ENCODE measurements at regions not wholly inside any gene's neighbourhood (a gene's known extent, or its start where the extent isn't known, plus 50 kb on each side); places are given as distances from the start of the nearest gene placed in this dataset.
A peak's percentile ranks its signal among the peaks of the same experiment; 100 is the strongest.

DNA sequence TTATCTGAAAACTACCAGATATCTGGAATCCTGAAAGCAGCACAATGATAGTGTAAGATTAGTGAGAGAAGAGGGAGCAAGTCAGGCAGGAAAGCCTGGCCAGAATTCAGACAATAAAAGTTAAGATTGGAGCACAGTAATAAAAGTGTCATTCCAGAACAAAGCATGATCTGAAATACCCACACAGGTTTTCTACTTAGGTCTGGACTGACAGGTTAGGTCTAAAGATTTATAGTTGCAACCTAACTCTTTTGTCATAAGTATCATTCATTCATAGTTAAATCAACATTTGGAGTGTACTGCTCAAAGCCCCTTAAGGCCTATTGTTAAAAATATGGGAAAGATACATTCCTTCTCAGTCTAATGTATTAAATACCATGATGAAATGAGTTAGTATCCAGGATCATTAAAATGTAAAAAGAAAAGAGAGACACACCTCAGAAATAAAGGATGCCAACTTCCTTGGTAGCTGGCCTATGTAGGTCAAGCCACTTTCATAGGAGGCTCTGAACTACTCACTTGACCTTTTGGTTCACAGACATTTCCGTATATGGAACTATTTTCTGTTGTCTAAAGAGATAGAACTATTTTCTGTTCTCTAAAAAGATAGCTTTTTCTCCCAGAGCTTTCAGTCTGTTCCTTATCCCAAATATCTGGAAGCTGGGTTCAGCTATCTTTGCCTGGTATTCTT is 105.2 kb downstream of the FAS start:
- DNase-seq = no peak

DNA sequence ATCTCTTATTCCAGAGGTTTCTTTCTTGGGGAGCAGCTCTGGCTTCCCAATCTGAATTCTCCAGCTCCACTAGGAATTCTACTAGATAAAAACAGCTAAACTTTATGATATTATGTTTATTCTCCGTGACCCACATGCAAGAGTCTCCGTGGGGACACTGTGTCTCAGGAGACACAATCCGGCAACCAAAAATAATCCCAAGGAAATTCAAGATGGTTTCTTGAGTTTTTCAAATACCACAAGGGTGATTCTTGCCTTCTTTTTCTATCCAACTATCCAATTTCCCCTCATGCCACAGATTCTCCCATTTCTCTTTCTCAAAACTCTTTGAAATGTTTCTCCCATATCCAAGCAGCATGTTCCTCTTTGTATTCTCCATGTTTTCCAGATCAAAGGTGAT is 103.1 kb downstream of the FAS start:
- DNase-seq = no peak

DNA sequence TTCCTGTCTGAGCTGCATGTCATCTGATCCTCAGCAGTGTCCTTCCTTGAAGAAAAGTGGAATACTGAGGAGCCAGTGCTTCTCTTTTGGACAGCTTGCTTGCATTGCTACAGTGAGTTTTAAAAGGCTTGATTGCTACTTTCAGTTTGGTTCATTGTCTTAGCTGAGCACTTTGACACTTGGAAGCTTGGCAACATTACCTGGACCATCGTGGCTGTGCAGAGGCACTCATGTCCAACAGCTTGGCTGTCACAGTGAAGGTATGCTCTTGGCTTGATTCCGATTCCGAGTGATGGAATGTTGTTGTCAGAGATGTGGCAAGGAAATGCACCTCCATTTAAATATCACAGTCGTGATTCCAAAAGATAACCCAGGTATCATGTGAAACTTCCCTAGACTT is 102.4 kb downstream of the FAS start:
- no peak for DNase-seq

DNA sequence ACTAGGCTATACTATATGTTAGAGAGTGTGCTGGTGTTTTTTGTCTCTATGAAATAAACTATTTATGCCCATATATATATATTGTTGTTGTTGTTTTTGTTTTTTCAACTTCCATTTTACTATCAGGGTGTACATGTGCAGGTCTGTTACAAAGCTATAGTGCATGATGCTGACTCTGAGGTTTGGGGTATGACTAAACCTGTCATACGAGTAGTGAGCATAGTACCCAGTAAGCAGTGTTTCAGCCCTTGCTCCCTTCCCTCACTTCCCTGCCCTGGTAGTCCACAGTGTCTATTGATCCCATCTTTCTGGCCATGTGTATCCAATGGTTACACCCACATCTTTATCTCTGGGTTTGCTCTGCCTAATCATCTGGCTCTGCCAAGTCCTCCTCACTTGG is 101.8 kb downstream of the FAS start:
- no peak for DNase-seq

DNA sequence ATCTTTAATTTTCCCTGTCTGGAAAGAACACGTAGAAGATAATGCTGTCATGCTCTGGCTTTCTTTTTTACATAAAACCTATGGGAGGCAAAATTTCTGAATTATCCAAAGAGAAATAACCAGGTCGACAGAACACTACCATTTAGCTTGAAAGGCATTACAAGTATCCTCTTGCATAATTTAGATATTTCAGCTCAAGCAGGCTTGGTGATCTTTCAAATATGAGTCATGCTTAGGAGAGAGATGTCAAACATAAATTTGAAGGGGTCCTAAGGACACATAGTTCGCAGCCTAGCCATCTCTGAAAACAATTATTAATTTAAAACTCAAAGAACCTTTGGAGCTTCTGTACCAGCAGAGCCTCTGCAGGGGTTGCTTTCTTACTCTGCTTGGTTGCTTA is 100.9 kb downstream of the FAS start:
- no peak for DNase-seq

DNA sequence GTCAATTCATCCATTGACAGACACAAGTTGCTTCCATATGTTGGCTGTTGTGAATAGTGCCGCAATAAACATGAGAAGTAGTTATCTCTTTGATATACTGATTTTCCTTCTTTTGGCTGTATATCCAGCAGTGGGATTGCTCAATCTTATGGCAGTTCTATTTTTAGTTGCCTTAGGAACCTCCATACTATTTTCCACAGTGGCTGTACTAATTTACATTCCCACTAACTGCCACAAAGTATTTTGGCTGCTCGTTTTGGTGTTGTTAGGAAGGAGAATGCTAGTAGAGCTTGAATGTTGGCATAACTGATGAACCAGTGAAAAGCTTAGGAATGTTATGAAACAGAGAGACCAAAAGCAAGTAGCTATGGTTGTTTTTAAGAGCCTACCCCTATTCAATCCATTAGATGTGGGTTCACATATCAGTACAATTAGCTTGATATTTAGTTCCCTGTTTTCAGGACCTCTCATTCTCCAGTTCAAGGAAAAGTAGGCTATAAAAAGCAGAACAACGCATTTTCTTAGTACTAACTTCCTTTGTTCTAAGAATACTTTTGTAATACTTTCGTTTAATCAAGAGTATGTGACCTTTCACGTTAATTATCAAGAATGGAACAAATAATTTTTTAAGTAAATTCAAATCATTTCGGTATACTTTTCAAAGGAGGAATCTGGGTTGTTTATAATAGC is 100.3 kb downstream of the FAS start:
- DNase-seq = no peak

DNA sequence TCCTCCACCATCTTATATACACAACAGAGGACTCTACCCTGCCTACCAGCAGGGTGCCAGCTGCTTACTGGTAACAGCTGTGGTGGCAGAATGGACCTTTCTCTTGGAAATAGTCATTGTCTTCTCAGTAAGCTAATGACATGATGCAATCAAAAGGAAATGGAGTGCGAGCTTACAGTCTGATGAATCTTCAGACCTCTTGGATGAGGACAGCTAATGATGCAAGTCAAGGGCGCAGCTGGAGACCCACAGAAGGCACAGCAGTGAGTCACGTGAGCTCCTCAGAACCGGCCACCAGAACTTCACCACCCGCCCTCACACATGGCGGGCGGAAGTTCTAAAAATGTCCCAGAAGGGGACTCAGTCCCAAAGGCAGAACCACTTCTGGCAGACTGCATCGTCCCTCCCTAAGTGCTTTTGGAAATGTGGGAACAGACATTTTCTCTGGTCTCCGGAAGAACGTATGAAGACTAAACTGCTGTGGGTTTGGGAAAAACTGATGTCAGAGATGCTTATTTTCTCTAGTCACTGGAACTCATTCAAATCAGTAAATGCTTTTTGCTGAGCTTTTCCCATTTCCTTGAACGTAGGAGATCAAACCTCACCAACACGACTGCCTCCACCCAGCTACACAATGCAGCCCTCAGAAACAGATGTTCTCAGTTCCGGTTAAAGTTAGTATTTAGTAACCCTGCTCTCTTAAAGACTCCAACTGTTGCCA is 96.4 kb downstream of the FAS start:
- DNase-seq = peak in 24 of 58 donors; percentile 3 to 49 (median 15)

DNA sequence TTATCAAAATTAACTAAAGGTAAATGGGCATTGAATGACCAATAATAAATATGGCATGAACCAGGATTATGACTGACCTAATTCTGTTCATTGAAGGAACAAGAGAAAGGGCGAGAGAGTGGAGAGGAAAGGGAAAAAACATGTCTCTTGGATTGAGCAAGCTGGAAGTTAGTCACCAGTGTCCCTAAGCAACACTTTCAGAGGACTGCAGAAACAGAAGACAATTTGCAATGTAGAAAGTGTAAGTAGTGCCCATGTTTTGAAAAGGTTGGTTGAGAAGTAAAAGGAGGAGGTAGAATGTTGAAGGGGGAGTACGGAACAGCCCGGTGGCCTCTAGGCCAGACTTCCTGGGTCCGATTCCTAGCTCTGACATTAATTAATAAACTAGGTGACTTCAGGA is 94.6 kb downstream of the FAS start:
- no peak for DNase-seq

DNA sequence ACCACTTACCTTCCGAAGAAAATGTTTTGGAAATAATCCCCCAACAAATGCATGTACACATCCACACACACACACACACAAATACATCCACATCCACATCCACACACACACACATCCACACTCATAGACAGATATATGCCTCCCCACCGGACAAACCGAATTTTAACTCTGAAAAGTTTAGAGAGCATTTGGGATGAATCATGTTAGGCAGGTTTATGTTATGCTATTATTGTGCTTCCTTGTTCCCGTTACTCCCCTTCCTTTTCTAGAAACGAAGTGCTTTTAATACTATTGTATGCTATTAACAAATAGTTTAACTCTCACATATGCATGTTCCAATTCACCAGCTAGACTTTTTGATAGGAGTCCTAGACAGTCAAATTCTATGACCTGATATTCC is 91.5 kb downstream of the FAS start:
- DNase-seq = no peak

DNA sequence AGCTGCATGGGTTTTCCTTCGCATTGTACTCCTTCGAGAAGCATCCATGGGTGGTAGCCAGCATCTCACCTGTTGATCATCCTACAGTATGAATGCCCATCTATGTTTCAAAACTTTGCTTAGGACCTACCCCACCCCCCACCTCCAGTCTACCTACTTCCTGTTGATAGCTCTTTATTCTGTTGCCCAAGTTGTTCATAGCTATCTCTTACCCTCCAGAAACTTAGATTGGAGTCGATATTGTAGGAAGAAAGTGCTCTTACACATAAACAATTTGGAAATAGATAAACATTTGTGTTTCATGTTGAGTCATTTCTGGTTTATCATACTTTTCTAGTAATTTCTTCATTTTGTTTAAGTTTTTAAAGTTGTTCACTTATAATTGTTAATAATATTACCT is 90.1 kb downstream of the FAS start:
- no peak for DNase-seq

DNA sequence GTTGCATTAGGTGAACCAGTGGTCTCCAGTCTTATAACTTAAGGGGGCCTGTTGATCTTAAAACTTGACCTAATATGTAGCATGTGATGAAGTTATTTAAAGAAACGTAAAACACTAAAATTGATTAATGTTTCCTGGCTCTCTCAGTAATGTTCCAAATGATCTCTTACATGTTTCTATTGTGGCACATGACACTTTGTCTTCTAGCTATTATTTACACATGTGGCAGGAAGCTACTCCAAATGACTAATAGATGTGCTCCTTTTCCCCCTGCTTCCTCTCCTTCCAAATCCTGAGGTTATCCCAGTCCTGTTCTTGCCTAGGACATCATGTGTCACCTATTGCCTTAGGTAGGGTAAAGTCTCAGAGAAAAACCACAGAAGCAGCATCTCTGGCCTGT is 89.4 kb downstream of the FAS start:
- DNase-seq = no peak

DNA sequence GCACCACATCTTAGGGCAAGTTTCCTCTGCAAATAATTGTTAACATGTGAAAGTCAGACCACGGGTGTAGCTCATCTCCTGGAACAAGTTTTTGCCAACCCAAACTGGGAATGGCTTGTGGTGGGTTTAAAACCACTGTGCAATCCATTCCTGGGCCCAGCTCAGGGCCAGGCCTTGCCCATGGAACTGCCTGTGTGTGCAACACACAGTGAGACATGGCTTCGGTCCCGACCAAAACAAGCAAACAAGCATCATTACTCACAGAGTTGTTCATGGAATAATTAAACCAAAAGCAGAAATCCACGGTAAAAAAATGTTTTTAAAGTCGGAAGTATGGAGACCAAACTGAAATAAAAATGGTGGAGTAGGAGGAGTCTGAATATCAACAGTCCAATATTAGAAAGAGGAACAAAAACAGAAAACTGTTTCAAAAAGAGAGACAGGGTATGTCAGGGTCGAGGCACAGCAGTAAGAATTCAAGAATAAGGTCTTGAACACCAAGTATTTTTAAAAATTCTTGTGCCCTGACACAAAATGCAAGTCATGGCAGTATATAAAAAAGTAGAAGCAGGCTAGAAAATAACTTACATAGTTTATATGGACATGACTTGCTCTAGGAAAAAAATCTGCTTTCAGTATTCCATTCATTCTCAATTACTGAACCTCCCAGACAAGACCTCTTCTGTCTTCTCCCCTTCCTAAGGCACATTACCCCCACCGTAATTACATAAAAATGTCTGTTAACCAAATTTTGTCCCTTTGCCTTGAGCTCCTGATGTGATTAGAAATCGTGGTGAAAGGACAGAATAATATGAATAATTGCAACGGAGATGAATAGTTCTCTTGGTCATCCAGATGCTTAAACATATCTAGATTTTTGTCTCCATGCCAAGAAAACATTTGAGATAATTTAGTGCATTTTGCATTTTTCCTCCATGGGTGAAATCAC is 88.4 kb downstream of the FAS start:
- no peak for DNase-seq

DNA sequence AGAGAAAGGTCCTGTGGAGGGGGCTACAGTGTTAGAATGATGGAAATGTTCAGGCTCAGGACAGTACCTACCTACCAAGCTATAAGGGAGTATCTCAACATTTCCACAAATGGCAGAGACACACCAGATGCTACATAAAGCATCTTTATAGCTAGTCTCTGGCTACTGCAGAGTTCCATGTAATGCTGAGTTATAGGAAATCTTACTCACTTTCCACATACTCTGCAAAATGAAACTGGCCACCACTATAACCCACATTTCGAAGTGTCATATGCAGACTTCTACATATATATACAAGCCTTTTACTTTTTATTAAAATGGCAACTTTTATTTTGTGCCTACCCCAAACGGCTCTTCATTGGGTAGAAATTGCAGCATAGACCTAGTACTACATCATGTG is 85.5 kb downstream of the FAS start:
- DNase-seq = no peak

DNA sequence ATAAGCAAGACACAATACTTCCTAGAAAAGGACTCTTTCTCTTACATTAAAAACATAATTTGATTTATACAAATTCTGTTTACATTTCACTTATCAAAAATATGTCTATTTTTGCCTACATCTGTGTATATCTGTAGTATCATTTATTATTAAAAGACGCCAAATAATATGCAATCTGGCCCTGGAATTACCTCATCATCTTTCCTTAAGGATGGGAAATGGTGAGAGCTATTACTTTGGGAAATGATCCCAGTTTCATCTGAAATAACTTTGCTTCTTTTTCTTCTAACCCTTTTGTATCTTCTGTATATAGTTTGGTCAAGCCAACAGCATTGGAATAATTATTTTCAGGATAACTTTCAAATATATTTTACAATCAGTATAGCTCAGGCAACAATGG is 85.0 kb downstream of the FAS start:
- DNase-seq = no peak

DNA sequence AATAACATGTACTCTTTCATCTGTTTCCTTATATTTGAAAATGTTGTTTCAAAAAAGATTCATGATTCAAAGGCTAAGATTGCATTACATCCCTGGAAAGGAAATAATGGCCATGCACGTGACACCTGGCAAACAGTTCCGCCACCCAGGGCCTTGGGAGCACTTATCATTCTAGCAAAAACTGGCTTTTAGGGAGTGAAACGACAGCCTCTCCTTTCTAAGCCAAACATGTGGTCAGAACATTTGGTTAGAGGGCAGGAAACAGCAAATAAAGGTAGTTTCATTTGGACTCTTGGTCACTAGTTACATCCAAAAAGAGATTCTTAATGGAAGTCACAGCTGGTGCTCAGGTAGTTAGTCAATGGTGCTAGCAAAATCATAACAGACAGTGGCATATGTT is 83.5 kb downstream of the FAS start:
- DNase-seq = no peak

DNA sequence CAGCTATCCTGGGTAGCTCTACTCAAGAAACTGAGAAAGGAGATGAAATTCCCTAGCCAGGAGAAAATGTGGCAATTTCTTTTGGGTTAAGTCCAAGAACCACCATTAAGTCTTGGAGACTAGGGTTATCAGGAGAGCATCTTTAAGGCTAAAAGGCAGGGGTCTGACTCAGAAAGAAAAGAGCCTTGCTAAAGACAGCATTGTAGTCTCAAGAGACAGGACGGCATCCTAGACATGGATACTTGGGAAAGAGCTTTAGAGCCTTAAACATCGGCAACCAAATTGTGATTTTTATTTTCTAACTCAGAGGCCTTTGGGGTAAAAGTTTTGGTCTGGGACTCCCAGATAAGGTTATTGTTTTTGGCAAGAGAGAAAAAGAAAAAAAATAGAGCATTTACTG is 83.1 kb downstream of the FAS start:
- no peak for DNase-seq

DNA sequence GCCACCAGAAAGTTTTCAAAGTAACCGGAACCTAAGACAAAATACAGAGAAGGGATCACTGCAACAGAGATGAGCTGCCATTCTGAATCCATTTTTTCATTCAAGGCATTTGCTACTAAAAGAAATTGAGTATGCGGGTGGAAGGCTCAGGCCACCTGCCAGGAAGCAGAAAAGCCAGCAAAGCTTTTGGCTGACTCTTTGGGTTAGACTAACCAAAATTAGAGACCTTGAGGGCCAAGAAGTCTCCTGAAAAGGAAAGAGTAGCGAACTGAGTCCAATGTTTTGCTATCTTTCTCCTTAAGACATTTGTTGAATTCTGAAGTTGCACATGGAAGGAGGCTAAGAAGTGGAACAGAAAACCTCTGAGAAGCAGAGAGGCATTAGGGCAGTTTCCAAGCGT is 79.0 kb downstream of the FAS start:
- DNase-seq = no peak
